GM19438 (cell line): ENCODE measurements at regions not wholly inside any gene's neighbourhood (a gene's known extent, or its start where the extent isn't known, plus 50 kb on each side); places are given as distances from the start of the nearest gene placed in this dataset.

Experiments used
- ATAC-seq: cut with Tn5 transposase; IDR thresholded peaks from one replicate; pipeline ENCODE4 v1.9.1; 2021; ENCODE audit warnings: low read depth; ENCODE audit not compliant: unreplicated experiment

- no peak for ATAC-seq
Observed at GRCh38 chr16:73549984-73550631, 502.2 kb upstream of the ZFHX3 start.

GRCh38 chr16:73547552-73548403, 499.9 kb upstream of the ZFHX3 start:
- no peak for ATAC-seq

- ATAC-seq, result no peak
Observed at GRCh38 chr16:73546341-73546845, 498.5 kb upstream of the ZFHX3 start.

GRCh38 chr16:73545755-73546154, 497.8 kb upstream of the ZFHX3 start:
- ATAC-seq, result no peak

- no peak for ATAC-seq
Observed at GRCh38 chr16:73545290-73545689, 497.4 kb upstream of the ZFHX3 start.

GRCh38 chr16:73544826-73545225, 496.9 kb upstream of the ZFHX3 start:
- no peak for ATAC-seq

GRCh38 chr16:73543970-73544599, 496.2 kb upstream of the ZFHX3 start:
- no peak for ATAC-seq

- ATAC-seq, result no peak
Observed at GRCh38 chr16:73543331-73543969, 495.5 kb upstream of the ZFHX3 start.

GRCh38 chr16:73542885-73543284, 495.0 kb upstream of the ZFHX3 start:
- no peak for ATAC-seq

- no peak for ATAC-seq
Observed at GRCh38 chr16:73537921-73538320, 490.0 kb upstream of the ZFHX3 start.

- no peak for ATAC-seq
Observed at GRCh38 chr16:73536931-73537330, 489.0 kb upstream of the ZFHX3 start.

GRCh38 chr16:73531021-73531420, 483.1 kb upstream of the ZFHX3 start:
- no peak for ATAC-seq

GRCh38 chr16:73530529-73530928, 482.6 kb upstream of the ZFHX3 start:
- no peak for ATAC-seq

- ATAC-seq, result no peak
Observed at GRCh38 chr16:73529303-73530012, 481.5 kb upstream of the ZFHX3 start.

GRCh38 chr16:73527187-73527586, 479.3 kb upstream of the ZFHX3 start:
- ATAC-seq, result no peak

- no peak for ATAC-seq
Observed at GRCh38 chr16:73526011-73526804, 478.3 kb upstream of the ZFHX3 start.

- ATAC-seq, result no peak
Observed at GRCh38 chr16:73523209-73523608, 475.3 kb upstream of the ZFHX3 start.

GRCh38 chr16:73521499-73521898, 473.6 kb upstream of the ZFHX3 start:
- no peak for ATAC-seq

GRCh38 chr16:73515616-73516015, 467.7 kb upstream of the ZFHX3 start:
- ATAC-seq, result no peak
